HG03457 (cell line): ENCODE measurements at regions not wholly inside any gene's neighbourhood (a gene's known extent, or its start where the extent isn't known, plus 50 kb on each side); places are given as distances from the start of the nearest gene placed in this dataset.
A peak's percentile ranks its signal among the peaks of the same experiment; 100 is the strongest.

ENCODE experiments used
- ATAC-seq: cut with Tn5 transposase; IDR thresholded peaks from one replicate; pipeline ENCODE4 v1.9.1; 2021; ENCODE audit warnings: moderate number of reproducible peaks; ENCODE audit not compliant: unreplicated experiment

DNA sequence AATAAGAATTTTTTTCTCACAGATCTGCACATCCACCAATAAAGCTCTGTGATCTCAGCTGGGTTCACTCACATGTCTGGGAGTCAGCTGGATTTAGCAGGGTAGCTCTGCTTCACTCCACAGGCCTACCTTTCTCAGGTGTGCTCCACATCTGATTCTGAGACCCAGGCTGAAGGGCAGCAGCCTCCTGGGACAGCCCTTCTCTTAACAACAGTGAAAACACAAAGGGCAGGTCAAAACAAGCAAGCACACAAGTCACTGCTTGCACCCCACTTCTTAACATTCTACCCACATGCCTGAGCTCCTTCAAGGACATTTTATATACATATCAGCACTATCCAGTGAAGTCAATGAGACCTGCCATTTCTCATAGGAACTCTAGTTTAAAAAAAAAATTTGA lies 96.0 kb upstream of the MAP3K4 start:
- no peak for ATAC-seq

DNA sequence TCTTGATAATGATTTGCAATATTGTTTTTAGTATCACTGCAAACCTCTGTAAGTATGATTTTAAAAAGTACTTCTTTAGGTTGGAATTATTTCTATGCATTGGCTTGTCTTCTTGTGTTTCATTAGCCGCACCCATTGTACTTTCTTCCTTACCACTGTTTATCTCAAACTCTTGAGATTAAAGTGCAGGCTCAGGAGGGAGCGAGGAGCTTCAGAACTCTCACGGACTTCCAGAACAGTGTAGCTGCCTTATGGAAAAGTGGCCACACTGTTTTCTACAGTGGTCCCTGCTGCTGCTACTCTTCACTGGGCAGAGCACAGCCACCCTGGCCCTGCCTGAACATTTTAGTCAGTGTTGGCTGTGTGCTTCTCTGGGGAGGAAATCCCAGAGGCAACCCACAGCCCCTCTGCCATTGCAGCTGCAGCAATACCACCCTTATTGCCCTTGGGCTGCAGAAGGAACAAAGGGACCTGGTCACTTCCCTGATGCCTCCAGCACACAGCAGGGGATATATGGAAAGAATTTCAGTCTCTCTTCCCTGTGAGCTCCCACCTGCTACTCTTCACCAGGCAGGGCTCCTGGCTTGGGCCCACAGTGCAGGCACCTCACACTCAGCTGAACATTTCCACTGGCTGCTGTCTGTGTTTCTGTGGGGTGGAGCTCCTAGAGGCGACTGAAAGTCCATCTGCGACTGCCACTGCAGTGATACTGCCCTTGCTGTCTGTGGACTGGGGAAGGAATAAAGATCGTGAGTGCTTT lies 91.7 kb upstream of the MAP3K4 start:
- ATAC-seq: no peak

DNA sequence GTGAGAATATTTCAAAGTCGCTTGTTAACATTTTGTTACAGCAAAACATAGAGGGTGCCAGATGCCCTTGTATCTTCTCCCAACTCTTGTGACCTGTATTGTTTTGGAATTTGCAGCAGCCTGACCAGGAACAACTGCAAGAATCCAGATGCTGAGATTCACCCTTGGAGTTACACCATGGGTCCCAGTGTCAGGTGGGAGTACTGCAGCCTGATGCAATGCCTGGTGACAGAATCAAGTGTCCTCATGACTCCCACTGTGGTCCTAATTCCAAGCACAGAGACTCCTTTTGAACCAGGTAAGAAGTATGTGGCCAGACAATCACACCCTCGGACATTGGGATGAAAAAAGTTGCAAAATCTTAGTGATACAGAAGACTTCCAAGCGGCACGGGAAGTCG lies 79.6 kb upstream of the MAP3K4 start:
- ATAC-seq: no peak

DNA sequence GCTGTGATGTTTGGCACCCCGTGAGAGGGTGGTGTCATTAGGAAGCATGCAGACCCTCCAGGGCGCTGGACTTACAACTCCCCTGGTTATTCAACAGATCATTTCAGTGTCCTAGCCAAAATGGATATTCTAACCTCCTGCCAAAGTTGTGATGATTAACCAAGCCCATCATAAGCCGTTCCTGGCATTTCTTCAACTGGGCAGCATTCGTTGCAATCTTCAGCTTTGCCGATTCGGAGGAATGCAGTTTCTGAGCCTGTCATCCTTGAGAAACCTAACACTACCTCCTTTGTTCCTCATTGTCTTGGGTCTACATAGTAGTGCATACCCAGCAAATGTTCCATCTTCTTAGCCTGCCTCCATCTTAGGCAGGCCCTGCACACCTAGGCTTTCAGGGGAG lies 79.2 kb upstream of the MAP3K4 start:
- ATAC-seq: no peak

DNA sequence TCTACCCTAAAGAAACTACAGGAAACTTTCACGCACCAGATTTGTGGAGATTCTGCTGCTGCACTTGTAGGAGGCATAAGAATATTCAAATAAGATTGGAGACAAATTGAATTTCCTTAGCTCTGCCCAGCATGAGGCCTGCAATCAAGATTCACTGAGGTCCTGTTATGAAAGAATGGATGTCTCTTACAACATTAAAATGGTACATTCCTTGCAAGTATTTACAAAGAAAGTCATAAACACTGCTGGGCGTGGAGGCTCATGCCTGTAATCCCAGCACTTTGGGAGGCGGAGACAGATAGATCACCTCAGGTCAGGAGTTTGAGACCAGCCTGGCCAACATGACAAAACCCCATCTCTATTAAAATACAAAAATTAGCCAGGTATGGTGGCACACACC lies 74.0 kb upstream of the MAP3K4 start:
- ATAC-seq: no peak

DNA sequence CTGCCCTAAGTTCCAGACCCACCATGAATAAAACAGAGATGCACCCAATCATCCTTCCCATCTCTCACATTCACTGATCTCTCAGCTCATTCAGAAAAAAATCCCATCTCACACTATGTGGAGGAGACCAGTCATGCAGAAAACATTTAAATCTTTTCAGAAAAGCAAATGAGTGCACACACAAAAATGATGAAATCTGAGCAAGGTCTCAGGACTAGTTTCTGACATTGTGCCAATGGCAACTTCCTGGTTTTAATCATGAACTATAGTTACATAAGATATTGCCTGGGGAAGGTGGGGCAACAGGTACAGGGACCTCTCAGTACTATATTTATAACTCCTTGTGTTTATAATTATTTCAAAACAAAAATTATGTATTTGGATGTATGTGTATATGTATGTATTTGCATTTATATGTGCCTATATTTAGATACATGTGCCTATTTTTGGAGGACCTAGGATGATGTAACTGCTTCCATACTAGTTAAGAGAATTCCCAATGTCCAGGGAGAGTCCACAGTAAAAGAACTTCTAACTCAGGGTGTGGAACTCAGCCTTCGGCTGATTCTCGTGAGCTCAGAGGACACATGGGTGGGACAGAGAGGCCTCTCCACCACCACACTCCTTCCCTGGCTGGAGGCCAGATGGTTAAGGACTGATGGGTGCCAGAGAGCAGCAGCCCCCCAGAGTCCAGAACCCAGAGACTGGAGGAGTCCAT lies 71.7 kb upstream of the MAP3K4 start:
- no peak for ATAC-seq

DNA sequence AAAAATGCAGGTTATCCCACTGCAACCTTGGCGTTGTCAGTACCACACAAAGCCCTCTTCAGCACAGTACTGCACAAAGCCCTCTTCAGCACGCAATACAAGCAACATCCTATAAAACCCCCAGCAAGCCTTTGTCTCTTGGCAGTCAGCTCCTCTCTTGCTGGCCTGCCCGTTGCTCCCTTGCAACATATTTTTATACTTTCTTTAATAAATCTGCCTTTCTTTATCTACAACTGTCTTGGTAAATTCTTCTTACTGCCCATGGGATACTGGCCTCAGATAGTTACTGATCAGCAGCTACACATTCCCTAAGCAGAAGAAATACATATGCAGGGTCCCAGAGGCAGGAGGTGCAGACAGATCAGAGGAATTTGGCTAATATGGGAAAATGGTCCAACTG lies 70.5 kb upstream of the MAP3K4 start:
- no peak for ATAC-seq

DNA sequence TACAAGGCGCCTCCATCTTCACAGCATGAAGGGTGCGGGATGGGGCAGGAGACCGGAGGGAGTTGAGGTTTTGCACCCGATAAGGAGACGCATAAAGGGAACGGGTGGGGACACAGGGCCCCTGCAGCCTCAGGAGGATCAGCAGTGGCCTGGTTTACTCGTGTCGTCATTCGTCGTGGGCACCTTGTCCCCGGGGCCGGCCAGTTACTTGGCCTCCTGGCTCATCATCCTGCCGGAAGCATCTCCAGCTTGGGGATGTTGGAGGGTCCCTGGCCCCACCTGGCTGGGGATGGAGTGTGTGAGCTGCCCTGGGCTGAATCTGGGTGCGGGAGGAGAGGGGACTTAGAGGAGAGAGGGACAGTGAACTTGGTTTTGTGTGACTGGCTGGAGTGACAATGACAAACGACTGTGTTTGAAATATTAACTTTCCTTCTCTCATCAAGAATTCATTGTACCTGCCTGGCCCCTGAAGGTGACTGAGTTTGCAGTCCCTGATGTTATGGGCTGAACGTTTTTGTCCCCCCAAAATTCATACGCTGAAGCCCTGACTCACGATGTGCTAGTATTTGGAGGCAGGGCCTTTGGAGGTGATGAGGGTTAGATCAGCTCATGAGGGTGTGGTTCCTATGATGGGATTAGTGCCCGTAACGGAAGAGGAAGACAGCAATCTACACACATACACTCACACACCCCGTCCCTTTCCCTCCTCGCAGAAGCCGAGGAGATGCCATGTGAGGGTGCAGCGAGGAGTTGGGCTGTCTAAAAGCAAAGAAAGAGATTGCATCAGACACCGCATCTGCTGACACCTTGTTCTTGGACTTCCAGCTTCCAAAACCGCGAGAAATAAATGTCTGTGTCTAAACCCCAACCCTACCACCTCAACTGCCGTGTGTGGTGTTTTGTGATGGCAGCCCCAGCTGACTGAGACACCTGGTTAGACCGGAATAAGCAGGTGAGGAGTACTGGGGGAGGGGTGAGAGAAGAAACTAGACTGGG lies 65.0 kb upstream of the MAP3K4 start:
- no peak for ATAC-seq

DNA sequence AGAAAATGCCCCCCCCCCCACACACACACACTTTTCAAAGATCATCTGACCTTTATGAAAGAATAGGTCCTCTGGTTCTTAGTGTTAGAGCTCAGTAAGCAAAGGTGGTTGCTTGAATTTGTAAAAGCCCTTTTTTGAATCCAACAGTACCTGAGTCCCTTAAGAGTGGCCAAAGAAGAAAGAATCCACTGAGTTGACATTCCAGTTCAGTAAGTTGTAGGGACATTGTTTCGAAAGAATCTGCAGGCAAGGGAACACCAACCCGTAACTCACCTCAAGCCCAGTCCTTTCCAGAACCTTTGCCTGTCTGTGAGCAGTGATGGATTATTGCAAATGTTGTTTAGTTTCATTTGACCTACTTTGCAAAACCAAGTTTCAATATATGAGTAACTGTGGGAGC lies 64.2 kb upstream of the MAP3K4 start:
- no peak for ATAC-seq

DNA sequence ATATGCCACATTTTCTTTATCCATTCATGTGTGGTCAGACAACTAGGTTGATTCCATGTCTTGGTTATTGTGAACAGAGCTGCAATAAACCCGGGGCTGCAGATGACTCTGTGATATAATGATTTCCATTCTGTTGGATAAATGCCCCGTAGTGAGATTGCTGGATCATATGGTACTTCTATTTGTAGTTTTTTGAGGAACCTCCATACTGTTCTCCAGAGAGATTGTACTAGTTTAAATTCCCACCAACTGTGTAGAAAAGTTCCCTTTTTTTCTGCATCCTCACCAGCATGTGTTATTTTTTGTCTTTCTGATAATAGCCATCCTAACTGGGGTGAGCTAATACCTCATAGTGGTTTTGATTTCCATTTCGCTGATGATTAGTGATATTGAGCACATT lies 62.2 kb upstream of the MAP3K4 start:
- ATAC-seq: no peak

DNA sequence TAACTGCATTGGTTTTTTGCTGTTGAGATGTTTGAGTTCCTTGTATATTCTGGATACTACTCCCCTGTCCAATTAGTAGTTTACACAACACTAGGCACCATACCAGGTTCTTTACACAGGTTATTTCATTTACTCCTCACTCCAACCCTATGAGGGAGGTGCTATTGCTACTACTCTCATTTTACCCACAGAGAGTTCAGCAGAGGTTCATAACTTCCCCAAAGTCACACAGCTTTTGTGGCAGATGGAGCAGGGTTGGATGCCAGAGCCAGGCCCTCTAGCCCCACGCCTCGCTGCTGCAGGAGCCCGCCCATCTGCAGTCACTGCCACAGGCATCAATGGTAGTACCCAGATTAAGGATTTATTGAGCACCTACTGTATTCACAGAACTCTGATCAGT lies 61.7 kb upstream of the MAP3K4 start:
- ATAC-seq: no peak

DNA sequence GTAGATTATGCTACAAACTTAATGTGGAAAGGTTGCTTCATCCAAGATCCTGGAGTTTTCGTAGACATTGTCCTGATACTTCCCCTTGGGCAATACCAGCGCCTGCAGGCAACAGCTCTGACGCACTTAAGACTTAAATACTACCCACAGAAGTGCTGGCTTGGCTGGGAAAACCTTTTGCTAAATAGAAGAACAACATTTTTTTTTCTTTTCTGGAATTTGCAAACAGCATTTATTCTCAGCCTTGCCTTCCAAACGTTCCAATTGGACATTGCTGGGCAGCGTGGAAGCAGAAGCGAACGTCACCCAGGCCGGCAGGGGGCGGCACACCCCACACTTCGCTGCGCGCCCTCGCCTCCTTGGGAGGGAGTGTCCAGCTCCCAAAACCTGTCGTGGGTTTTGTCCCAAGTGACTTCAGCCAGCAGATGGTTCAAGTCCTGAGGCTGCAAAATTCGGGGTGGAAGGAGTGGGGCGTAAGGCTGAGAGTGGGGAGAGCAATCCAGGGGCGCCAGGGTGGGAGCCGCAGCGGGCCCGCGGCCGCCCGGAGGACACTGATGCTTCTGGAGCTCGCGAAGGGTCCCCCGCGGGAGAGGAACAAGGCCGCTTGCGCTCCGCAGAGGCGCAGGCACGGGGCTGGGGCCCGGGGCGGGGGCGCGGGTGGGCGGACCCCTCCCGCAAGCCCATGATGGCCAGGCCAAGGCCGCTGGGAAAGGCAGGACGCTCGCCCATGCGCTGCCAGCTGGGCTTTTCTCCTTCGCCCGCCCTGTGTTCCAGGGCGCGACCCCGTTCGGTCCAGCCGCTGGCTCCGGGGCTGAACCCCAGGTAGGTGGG lies 60.8 kb upstream of the MAP3K4 start:
- peak; percentile 82 for ATAC-seq

DNA sequence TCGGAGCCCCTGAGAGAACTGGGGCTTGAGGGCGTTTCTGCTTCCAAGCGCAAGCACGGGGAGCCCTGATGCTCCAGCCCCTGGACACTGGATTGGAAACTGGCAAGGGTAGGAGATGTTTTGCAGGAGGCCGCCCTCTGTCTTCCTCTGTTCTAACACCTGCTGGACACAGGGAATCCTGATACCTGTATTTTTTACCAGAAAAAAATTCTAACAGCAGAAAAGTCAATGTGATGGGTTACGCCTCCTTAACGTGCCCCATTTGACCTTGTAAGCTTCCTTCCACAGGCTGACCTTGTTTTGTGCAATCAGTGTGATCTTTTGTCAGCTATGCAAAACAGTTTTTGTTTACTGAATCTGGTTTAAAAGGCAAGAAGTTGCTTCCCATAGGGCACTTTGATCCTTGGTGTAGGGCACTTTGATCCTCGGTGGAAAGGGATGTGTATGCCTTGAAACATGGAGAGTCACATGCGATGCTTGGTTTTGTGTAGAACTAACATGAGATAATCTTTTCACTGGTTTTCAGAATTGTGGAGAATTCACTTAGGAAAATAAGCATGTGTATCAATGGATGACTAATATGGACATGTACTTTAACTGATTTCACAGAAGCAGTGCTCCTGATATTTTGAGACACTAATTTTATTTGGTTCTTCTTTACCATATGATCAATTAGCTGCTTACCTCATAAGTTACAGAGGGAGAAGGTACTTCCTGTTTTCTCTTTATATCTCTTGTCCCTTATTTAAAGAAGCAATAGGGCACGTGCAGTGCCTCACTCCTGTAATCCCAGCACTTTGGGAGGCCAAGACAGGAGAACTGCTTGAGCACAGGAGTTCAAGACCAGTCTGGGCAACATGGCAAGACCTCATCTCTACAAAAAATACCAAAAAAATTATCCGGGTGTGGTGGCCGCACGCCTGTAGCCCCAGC lies 59.9 kb upstream of the MAP3K4 start:
- no peak for ATAC-seq

DNA sequence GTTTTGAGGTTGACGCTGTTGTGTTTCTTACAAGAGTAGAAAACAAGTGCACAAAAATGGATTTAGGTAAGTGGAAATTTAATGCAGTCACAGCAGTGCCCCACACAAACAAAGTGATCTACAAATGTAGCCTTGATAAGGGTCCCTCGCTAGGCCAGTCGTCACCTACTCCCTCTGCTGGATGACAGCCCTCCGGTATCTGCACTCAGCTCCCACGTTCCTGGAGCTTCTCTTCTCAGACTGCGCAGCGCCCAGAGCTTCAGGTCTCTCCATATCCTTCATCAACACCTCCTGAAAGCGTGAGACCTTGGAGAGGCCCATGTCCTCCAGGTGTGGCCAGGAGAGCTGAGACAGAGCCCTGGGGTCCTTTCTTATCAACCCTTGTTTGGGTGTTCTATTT lies 58.3 kb upstream of the MAP3K4 start:
- no peak for ATAC-seq

DNA sequence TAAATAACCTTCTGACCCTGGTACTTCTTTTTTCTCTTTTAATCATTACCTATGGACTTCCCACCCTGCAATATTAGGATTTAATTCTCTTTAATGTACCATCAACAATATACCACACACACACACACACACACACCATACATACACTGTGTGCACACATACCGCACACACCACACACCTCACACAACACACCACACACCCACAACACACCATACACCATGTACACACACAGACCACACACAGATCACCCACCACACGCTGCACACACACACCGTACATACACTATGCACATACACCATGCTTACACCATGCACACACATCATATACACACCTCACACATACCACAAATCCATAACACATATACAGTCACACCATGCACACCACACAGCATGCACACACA lies 57.4 kb upstream of the MAP3K4 start:
- no peak for ATAC-seq

DNA sequence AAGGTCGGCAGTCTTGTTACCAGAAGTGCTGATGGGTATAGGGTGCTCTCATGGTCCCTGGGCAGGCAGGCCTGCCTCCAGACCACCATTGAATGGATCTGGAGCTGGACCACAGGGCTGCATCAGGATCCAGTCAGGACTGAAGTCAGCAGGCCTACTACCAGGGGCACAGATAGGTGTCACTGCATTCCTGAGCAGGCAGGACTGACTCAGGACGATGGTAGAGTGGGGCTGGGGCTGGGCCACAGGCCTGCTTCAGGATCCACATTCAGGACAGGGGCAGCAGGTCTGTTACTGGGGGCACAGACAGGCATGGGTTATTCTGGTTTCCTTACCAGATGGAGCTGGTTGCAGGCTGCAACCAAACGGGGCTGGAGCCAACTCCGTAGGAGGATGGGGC lies 51.4 kb upstream of the MAP3K4 start:
- ATAC-seq: no peak
